Neural crest cell (in vitro differentiated cells): ENCODE measurements at regions not wholly inside any gene's neighbourhood (a gene's known extent, or its start where the extent isn't known, plus 50 kb on each side); places are given as distances from the start of the nearest gene placed in this dataset.
A peak's percentile ranks its signal among the peaks of the same experiment; 100 is the strongest.

Experiments used
- DNase-seq: peaks from one replicate; pipeline ENCODE4 v3.0.0; 2021; ENCODE audit warnings: low read depth, mixed read lengths, low spot score
- H3K27ac Mint-ChIP-seq: one replicate; pipeline ENCODE4 v1.8.0; 2021; ENCODE audit warnings: mild to moderate bottlenecking, mixed read lengths; ENCODE audit not compliant: unreplicated experiment
- H3K27me3 Mint-ChIP-seq: 2 replicates; pipeline ENCODE4 v1.8.0; 2021; ENCODE audit warnings: low read depth, mild to moderate bottlenecking, mixed read lengths
- H3K36me3 Mint-ChIP-seq: 2 replicates; pipeline ENCODE4 v1.8.0; 2021; ENCODE audit warnings: low read depth, mild to moderate bottlenecking, mixed read lengths
- H3K4me1 Mint-ChIP-seq: 2 replicates; pipeline ENCODE4 v1.8.0; 2021; ENCODE audit warnings: mixed read lengths
- H3K4me3 Mint-ChIP-seq: one replicate; pipeline ENCODE4 v1.8.0; 2021; ENCODE audit warnings: mild to moderate bottlenecking, mixed read lengths
- H3K9me3 Mint-ChIP-seq: 2 replicates; pipeline ENCODE4 v1.8.0; 2021; ENCODE audit warnings: mixed read lengths
- TF ChIP-seq, protein P1 (sequence below): fragments of 200-600 bp; sonication (generic); conservative IDR thresholded peaks from 2 replicates; pipeline ENCODE4 v1.5.0; 2021; ENCODE audit warnings: antibody characterized with exemption, mild to moderate bottlenecking

DNA sequence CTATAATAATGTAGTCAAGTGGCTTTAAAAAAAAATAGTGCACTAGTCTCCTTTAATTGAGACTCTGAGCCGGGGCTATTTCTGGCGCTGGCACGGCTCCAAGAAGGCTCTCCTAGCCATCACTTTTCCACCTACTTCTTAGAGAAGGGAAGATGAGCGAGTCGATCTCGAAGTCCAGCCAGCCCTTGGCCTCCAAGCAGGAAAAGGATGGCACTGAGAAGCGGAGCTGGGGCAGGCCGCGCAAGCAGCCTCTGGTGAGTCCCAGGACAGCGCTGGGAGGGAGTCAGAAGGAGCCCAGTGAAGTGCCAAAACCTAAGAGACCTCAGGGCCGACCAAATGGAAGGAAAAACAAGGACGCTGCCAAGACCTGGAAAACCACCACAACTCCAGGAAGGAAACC, 531.9 kb downstream of the MAGEB5 start:
- Mint-ChIP-seq H3K27me3 (no peaks in the 10 kb centered on the region), H3K9me3 (peaks cover 7% of the 10 kb centered on the region), H3K4me1 (no peaks in the 10 kb centered on the region), H3K4me3 (no peak overlapping the region), H3K36me3 (peaks cover 3% of the 10 kb centered on the region), H3K27ac (no peak overlapping the region)
- DNase-seq, result no peak
- TF ChIP-seq, protein P1, sequence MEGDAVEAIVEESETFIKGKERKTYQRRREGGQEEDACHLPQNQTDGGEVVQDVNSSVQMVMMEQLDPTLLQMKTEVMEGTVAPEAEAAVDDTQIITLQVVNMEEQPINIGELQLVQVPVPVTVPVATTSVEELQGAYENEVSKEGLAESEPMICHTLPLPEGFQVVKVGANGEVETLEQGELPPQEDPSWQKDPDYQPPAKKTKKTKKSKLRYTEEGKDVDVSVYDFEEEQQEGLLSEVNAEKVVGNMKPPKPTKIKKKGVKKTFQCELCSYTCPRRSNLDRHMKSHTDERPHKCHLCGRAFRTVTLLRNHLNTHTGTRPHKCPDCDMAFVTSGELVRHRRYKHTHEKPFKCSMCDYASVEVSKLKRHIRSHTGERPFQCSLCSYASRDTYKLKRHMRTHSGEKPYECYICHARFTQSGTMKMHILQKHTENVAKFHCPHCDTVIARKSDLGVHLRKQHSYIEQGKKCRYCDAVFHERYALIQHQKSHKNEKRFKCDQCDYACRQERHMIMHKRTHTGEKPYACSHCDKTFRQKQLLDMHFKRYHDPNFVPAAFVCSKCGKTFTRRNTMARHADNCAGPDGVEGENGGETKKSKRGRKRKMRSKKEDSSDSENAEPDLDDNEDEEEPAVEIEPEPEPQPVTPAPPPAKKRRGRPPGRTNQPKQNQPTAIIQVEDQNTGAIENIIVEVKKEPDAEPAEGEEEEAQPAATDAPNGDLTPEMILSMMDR, result no peak

DNA sequence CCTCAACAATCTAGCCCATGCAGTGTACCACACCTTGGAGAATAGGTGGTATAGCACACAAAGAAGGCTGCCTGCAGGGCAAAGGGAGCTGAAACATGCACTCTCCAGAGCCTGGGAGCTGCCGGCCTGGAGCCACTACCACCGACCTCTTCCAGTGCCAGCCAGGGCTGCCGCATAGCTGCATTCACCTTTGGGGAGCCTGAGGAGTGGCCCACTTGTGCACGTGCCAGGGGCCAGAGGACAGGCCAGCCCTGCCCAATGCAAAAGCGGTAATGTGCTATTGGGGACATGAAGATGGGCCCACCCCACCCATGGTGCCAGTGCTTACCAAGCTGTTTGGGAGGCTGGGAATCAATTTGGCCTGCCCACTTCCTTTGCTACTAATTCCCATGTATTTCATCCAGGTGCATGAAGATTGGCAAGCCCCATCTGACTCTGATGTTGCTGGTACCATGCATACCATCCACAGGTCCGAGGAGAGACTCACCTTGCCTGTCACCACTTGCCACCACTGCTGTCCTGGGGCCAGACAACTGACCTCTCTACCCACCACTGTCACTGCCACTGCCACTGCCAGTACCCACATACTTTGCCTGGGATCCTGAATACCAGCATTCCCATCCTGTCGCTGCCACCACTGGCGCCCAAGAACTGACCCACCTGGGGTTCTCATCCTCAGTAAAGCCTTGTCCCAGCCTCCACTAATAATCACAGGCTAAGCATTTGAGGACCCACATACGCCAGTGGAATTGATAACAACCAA, 506.9 kb downstream of the MAGEB5 start:
- no peaks in the 10 kb centered on the region for H3K27me3 Mint-ChIP-seq
- no peak for DNase-seq
- H3K9me3 Mint-ChIP-seq, result no peaks in the 10 kb centered on the region
- no peaks in the 10 kb centered on the region for H3K4me1 Mint-ChIP-seq
- no peaks in the 10 kb centered on the region for H3K36me3 Mint-ChIP-seq
- no peak overlapping the region for H3K4me3 Mint-ChIP-seq
- H3K27ac Mint-ChIP-seq, result no peak overlapping the region
- TF ChIP-seq, protein P1, result no peak

DNA sequence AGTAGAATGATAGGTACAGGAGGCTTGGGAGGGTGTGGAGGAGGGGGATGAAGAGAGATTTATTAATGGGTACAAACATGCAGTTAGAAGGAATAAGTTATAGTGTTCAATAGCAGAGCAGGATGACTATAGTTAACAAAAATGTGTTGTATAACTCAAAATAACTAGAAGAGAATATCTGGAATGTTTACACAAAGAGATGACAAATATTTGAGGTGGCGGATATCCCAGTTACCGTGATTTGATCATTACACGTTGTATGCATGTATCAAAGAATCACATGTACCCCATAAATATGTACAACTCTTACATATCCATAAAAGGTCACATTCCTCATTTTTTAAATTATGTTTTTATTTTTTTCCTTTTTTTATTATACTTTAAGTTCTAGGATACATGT, 456.6 kb downstream of the MAGEB5 start:
- Mint-ChIP-seq H3K27me3 (no peaks in the 10 kb centered on the region), H3K27ac (no peak overlapping the region), H3K9me3 (peaks cover 12% of the 10 kb centered on the region), H3K4me3 (no peak overlapping the region), H3K4me1 (no peaks in the 10 kb centered on the region), H3K36me3 (no peaks in the 10 kb centered on the region)
- TF ChIP-seq, protein P1, result no peak
- no peak for DNase-seq

DNA sequence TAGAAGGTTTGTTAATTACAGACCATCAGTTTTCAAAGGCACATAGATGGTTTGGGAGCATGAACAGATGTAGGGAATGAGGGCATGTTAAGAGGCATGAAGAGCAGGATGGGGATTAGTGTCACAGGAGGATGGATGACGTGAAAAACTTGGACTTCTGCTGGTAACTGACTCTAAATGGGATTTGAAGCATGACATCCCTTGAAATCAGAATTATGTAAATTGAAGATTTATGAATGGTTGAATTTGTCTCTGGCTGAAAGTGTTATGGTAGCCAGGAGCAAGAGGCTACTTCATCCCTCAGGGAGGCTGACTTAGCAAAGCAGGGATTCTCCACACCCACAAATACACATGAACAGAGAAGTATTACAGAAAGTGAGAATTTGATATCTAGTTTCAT, 454.6 kb downstream of the MAGEB5 start:
- H3K27me3 Mint-ChIP-seq, result no peaks in the 10 kb centered on the region
- peaks cover 13% of the 10 kb centered on the region for H3K9me3 Mint-ChIP-seq

DNA sequence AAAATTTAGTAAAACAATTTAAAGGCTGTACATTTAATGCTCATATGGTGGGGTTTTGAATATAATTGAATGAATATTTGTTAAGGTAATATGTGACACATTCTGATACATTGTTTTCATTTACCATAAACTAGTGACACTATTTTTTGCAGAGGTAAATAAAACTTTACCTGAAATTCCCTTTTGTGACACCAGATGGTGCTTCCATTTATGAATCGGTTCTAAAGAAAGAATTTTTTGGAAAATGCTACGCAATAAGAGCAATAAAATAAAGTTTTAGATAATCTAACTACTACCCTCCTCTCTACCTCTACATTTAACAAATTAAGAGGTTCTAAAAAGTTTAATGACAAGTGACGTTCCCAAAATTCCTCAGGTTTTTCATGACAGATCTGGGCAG, 448.9 kb downstream of the MAGEB5 start:
- Mint-ChIP-seq H3K27ac (no peak overlapping the region), H3K4me3 (no peak overlapping the region), H3K27me3 (no peaks in the 10 kb centered on the region), H3K9me3 (peaks cover 7% of the 10 kb centered on the region), H3K4me1 (no peaks in the 10 kb centered on the region), H3K36me3 (no peaks in the 10 kb centered on the region)
- DNase-seq, result no peak
- TF ChIP-seq, protein P1, result peak; percentile 24

More for the DNA sequence above, 454.6 kb downstream of the MAGEB5 start:
- no peaks in the 10 kb centered on the region for H3K36me3 Mint-ChIP-seq
- no peak overlapping the region for H3K27ac Mint-ChIP-seq
- H3K4me3 Mint-ChIP-seq, result no peak overlapping the region
- no peaks in the 10 kb centered on the region for H3K4me1 Mint-ChIP-seq
- TF ChIP-seq, protein P1, result no peak
- DNase-seq, result no peak
